NCI-H2029 (cell line): ENCODE measurements at regions not wholly inside any gene's neighbourhood (a gene's known extent, or its start where the extent isn't known, plus 50 kb on each side); places are given as distances from the start of the nearest gene placed in this dataset.

ENCODE experiments used
- DNase-seq: peaks from one replicate; lab custom pipeline; 2025; lab: John Stamatoyannopoulos, UW

GRCh38 chr1:55617288-55617982 is 402.3 kb upstream of the USP24 start:
- no peak for DNase-seq

DNA sequence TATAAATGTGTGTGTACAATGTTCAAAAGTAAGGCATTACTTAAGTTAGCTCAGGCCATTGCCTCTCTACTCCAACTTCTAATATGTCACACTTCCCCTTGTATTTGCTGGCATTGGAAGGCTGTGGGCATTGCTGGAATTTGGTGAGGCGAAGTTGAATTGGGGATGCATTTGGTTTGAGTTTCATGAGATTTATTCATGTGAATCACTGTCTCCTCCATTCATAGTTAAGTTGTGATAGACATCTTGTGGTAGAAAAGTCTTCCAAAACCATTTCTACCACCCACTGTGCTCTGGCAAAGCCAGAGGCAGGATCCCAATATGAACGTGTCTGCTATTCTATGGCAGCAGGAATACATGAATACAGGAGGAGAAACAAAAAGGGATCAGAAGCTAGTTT is 397.8 kb upstream of the USP24 start:
- no peak for DNase-seq

DNA sequence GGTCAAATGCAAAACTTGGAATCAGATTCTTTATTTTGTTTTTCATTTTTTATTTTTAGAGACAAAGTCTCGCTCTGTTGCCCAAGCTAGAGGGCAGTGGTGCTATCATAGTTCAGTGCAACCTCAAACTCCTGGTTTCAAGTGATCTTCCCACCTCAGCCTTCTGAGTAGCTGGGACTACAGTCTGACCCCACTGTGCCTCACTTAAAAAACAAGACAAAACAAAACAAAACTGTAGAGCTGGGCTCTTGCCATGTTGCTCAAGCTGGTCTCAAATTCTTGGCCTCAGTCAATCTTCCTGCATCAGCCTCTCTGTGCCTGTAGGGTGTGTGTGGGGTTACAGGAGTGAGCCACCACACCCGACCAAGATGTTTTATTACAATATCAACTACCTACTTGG is 396.0 kb upstream of the USP24 start:
- DNase-seq = no peak

DNA sequence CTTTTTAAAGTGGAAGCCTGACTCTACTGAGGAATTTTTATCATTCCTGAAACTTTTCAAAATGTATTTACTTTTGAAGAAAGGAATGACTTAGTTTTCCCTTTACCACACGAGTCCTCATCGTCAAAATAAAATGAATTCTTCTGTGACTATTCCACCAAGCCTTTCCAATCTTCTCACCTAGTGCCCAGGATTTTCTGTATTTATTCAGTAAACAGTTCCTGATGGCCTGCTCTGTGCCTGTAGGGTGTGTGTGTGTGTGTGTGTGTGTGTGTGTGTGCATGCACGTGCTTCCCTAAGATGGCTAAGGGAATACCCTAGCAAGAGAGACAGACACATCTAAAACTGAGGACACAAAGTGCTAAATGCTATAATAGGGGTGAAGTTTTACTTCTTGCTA is 395.0 kb upstream of the USP24 start:
- DNase-seq = no peak

GRCh38 chr1:55609630-55610029 is 394.5 kb upstream of the USP24 start:
- no peak for DNase-seq

GRCh38 chr1:55605155-55605554 is 390.0 kb upstream of the USP24 start:
- no peak for DNase-seq

DNA sequence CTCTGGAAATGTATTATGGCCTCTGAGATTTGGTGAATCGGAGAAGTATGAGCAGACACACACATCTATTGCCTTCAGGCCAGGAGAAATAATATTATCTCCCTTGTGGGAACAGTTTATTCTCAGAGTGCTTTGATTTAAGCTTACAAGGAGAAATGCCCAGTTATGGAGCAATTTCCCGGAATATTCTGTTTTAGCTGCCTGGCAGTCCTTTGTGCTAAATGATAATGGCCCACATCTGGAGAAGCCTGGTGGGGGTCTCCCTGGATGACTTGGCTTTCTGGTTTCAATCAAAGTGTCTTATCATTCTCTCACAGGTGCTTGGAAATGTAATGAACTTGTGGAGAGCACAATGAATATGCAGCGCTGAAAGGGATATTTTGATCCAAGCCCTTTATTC is 389.6 kb upstream of the USP24 start:
- DNase-seq = no peak

DNA sequence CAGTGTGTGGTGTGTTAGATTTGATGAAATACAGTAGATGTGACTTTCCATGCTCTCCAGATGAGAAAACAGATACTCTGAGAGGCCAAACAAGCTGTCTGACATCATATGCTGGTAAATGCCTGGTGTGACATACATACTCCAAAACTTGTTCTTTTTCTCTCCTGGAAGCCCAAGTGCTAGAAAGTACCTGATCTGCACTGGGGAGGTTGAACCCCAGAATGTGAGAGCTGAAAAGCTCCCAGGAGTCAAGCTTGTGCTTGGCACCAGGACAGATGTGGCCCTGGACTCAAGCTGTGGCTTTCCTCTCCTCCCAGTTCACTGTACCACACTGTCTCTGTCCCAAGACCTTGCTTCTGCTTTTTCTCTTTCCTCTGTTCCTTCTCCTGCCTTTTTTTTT is 389.0 kb upstream of the USP24 start:
- no peak for DNase-seq

GRCh38 chr1:55600242-55600641 is 385.1 kb upstream of the USP24 start:
- no peak for DNase-seq

DNA sequence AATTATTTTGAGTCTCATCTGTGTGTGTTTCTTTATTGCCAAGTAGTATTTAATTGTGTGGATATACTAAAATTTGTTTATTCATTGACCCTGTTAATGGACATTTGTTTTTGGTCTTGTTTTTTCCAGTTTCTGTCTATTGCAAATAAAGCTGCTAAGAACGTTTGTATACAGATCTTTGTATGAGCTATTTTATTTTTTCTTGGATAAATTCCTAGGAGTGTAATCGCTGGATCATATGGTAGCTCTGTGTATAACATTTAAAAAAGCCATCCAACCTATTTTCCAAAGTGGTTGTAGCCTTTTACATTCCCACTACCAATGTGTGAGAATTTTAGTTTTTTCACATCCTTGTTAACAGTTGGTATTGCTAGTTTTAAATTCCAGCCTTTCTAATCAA is 382.7 kb upstream of the USP24 start:
- no peak for DNase-seq

- DNase-seq = no peak
These were observed 379.5 kb upstream of the USP24 start for GRCh38 chr1:55594701-55595100.

- DNase-seq = no peak
These were observed 378.1 kb upstream of the USP24 start for GRCh38 chr1:55593298-55593697.

- DNase-seq = no peak
These were observed 377.0 kb upstream of the USP24 start for GRCh38 chr1:55592122-55592521.

- no peak for DNase-seq
These were observed 374.6 kb upstream of the USP24 start for GRCh38 chr1:55589671-55590297.

- no peak for DNase-seq
These were observed 373.1 kb upstream of the USP24 start for GRCh38 chr1:55588309-55588708.

GRCh38 chr1:55586771-55587170 is 371.6 kb upstream of the USP24 start:
- DNase-seq = no peak

DNA sequence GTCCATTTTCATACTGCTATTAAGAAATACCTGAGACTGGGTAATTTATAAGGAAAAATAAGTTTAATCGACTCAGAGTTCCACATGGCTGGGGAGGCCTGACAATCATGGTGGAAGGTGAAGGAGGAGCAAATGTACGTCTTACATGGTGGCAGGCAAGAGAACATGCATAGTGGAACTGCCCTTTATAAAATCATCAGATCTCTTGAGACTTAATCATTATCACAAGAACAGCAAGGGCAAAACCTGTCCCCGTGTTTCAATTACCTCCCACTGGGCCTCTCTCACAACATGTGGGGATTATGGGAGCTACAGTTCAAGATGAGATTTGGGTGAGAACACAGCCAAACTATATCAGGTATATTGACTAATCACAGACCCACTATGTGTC is 370.2 kb upstream of the USP24 start:
- no peak for DNase-seq

GRCh38 chr1:55584526-55585401 is 369.6 kb upstream of the USP24 start:
- peak; percentile 79 for DNase-seq

DNA sequence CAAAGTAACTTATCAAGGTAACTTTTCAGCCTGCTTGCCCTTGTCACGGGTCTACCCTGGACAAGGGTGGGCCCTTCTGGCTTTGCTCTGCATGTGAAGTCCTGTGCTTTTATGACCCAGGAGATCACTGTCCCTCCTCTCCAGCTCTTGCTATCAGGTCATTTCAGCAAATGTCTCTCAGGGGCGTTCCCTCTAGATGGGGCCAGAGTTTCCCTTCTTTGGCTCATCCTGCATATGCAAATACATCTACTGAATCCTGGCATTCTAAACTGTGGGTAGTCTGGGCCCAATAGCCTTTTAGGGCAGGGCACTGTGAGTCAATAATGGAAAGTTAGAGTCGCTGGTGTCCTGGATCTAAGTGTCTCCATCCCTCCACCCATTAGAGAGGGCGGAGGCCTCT is 366.9 kb upstream of the USP24 start:
- DNase-seq = no peak

DNA sequence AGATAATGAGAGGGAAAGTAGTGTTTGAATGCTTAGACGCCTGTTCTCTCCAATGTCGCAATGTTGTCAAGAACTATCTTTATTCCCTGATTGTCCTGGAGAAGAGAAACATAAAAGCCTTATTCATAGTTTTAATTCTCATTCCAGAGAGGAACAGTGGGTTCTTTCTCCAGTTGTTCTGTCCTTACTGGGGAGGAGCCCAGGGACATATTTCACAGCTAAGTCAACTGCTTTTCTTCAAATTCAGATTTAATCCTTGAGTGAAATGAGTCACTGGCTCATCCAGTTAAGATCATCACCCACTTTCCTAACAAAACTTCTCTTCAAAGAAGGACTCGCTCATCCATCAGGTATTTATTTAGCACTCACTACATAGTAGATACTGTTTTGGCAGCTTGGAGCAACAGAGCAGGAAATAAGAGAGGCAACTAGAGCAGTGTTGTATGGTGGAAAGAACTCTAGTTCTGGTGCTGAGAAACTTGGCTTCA is 365.7 kb upstream of the USP24 start:
- no peak for DNase-seq

GRCh38 chr1:55579332-55580001 is 364.3 kb upstream of the USP24 start:
- DNase-seq = no peak

DNA sequence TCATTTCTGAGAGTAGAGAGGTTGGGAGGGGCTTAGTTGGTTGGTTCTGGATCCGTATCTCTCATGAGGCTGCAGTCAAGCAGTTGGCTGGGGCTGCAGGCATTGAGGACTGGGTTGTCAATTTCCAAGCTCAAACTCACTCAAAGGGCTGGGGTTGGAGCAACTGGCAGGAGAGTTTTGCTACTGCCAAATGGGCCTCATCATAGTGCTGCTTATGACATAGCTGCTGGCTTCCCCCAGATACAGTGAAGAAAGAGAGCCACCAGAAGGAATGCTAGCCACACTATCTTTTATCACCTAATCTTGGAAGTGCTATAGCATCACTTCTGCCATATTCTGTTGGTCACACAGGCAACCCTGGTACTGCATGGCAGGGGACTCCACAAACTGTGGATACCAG is 363.5 kb upstream of the USP24 start:
- DNase-seq = no peak
